Inflammatory macrophage (primary cell): ENCODE measurements at regions not wholly inside any gene's neighbourhood (a gene's known extent, or its start where the extent isn't known, plus 50 kb on each side); places are given as distances from the start of the nearest gene placed in this dataset.

ENCODE experiments used
- DNase-seq, 2 donors: peaks; one replicate each; pipeline ENCODE4 v3.0.0-alpha.2; 2020 to 2022

DNA sequence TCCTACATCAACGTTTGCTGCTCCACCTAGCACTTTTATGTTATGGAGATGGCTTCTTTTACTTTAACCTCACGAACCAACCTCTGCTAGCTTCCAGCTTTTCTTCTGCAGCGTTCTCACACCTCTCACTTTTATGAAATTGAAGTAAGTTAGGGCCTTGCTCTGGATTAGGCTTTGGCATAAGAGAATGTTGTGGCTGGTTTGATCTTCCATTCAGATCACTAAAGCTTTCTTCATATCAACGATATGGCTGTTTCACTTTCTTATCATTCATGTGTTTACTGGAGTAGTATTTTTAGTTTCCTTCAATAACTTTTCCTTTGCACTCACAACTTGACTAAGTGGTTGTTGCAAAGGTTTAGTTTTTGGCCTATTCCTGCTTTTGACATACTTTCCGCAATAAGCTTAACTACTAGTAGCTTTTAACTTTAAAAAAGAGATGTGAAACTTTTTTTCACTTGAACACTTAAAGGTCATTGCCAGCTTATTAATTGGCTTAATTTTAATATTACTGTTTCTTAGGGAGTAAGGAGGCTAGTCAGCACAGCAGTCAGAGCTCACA, 60.0 kb upstream of the SPRY2 start:
- no peak for DNase-seq

DNA sequence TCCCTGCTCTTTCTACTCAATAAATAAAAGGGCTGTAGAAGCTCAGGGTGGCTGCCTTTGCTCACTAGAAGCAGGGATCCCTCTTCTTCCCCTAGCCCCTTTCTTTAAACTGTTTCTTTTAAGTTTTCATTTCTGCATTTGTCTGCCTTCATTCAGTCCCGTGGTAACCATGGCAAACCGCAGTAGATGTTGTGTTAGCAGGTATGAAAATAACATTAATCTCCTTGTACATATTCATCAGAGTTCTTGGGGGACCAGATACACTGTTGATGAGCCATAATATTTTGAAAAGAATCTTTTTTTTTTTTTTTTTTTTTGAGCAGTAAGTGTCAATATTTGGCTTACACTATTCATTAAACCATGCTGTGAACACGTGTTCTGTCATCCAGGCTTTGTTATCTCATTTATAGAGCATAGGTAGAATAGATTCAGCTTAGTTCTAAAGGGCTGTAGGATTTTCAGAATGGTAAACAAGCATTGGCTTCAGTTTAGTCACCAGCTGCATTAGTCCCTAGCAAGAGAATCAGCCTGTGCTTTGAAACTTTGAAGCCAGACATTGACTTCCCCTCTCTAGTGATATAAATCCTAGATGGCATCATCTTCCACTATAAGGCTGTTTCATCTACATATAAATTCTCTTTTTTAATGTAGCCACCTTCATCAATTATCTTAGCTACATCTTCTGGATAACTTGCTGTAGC, 59.4 kb upstream of the SPRY2 start:
- no peak for DNase-seq

DNA sequence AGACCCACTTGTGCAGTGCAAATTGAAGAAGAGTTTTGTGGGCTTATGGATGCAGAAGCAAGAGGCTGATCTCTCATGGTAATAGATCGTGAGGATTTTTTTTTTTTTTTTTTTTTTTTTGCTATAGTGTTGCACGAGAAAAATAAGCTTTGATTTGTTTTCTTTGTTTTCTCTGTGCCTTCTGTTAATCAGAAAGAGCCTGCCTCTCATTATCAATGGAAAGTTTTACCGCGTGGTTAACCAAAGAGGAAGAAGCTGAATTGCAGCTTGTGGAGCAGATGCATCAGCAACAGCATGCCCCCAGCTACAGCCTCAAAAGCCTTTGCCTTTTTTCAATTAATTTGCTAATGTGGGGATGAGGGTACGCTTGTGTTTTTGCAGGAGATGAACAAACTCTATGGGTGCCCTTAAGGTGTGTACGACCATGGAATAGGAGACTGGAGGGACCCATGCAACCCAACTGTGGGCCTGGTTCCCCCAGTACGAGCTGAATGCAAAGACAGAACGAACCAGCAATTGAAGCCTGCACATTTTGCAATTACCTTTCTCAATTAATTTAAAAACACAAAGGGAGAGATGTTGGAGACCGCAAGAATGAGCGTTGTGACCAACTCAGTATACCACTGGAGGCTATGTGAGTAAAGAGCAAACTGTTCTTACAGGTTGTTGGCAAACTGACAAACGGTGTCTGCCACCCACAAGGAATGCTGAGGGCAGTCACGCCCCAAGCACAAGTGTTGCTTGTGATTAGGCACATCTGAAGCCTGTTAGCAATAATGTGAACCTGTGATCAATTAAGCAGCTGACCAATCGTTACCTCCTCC, 58.6 kb upstream of the SPRY2 start:
- peak in 1 of 2 donors; percentile 15 for DNase-seq
